CD14-positive monocyte (primary cell): ENCODE measurements at regions not wholly inside any gene's neighbourhood (a gene's known extent, or its start where the extent isn't known, plus 50 kb on each side); places are given as distances from the start of the nearest gene placed in this dataset.

Experiments used
- DNase-seq, 3 donors: peaks; one replicate each; pipeline ENCODE4 v3.0.0-alpha.2; 2011 to 2022
- H2AFZ ChIP-seq: 2 replicates; pipeline ENCODE4 v1.6.0; 2012; ENCODE audit warnings: mild to moderate bottlenecking, low read depth, low read length, inconsistent platforms; ENCODE audit not compliant: insufficient read depth, poor library complexity, severe bottlenecking
- H3K27ac ChIP-seq, 2 donors: 1 replicate in 1 of 2; 2 replicates in 1 of 2; pipeline ENCODE4 v1.5.1; 2012 to 2013; ENCODE audit warnings: low read length in 2 of 2, control low read depth in 1 of 2, inconsistent platforms in 1 of 2, low read depth in 1 of 2, mild to moderate bottlenecking in 1 of 2
- H3K27me3 ChIP-seq, 2 donors: one replicate each; pipeline versions ENCODE4 v1.6.0 to v1.6.1; 2011 to 2013; ENCODE audit warnings: low read length in 2 of 2; ENCODE audit not compliant: control insufficient read depth in 2 of 2, insufficient read depth in 2 of 2
- H3K36me3 ChIP-seq, 2 donors: replicated peaks in 1 of 2; 1 replicate in 1 of 2; 2 replicates in 1 of 2; pipeline versions ENCODE4 v1.5.1 to v1.6.1; 2012 to 2013; ENCODE audit warnings: low read length in 2 of 2, control low read depth in 1 of 2, inconsistent platforms in 1 of 2, mild to moderate bottlenecking in 1 of 2; ENCODE audit not compliant: insufficient read depth in 2 of 2, control insufficient read depth in 1 of 2
- H3K4me1 ChIP-seq, 2 donors: 1 replicate in 1 of 2; 2 replicates in 1 of 2; pipeline versions ENCODE4 v1.5.1 to v1.6.1; 2012 to 2013; ENCODE audit warnings: low read length in 2 of 2, control low read depth in 1 of 2, inconsistent platforms in 1 of 2, mild to moderate bottlenecking in 1 of 2, moderate library complexity in 1 of 2; ENCODE audit not compliant: insufficient read depth in 2 of 2, control insufficient read depth in 1 of 2
- H3K4me2 ChIP-seq: replicated peaks from 2 replicates; pipeline ENCODE3; 2012; ENCODE audit warnings: low read length, moderate library complexity, mild to moderate bottlenecking; ENCODE audit not compliant: poor library complexity, severe bottlenecking; ENCODE audit errors: extremely low read depth
- H3K4me3 ChIP-seq, 3 experiments: fragments of 200-600 bp in 1 of 3; sonication (generic) in 1 of 3; replicated peaks in 1 of 3; 1 replicate in 2 of 3; 2 replicates in 1 of 3; pipeline ENCODE4 v1.5.1; 2011 to 2013; ENCODE audit warnings: low read length in 3 of 3, mild to moderate bottlenecking in 3 of 3, control low read depth in 2 of 3, low read depth in 2 of 3, inconsistent platforms in 1 of 3, moderate library complexity in 1 of 3
- H3K79me2 ChIP-seq: 2 replicates; pipeline ENCODE4 v1.6.0; 2012; ENCODE audit warnings: mild to moderate bottlenecking, control low read depth, inconsistent platforms, low read length, moderate library complexity; ENCODE audit not compliant: insufficient read depth
- H3K9ac ChIP-seq: 2 replicates; pipeline ENCODE4 v1.6.0; 2017; ENCODE audit warnings: low read length, mild to moderate bottlenecking; ENCODE audit not compliant: insufficient read depth, poor library complexity, severe bottlenecking
- H3K9me3 ChIP-seq, 2 donors: replicated peaks in 1 of 2; 1 replicate in 1 of 2; 2 replicates in 1 of 2; pipeline versions ENCODE4 v1.5.1 to v1.6.1; 2012 to 2013; ENCODE audit warnings: low read length in 2 of 2, control low read depth in 1 of 2; ENCODE audit not compliant: control insufficient read depth in 1 of 2, insufficient read depth in 1 of 2
- H4K20me1 ChIP-seq: 2 replicates; pipeline ENCODE4 v1.6.0; 2012; ENCODE audit warnings: mild to moderate bottlenecking, low read length, control low read depth, moderate library complexity; ENCODE audit not compliant: insufficient read depth
- H3K27ac Mint-ChIP-seq, 7 donors: one replicate each; pipeline ENCODE4 v1.8.0; 2020; ENCODE audit warnings: mild to moderate bottlenecking in 7 of 7, mixed read lengths in 7 of 7, moderate library complexity in 6 of 7, inconsistent platforms in 2 of 7
- H3K27me3 Mint-ChIP-seq, 3 donors: one replicate each; pipeline ENCODE4 v1.8.0; 2021 to 2022; ENCODE audit warnings: low read depth in 3 of 3, mild to moderate bottlenecking in 3 of 3, mixed read lengths in 3 of 3, moderate library complexity in 3 of 3, inconsistent platforms in 1 of 3
- H3K36me3 Mint-ChIP-seq, 2 donors: one replicate each; pipeline ENCODE4 v1.8.0; 2020; ENCODE audit warnings: mixed read lengths in 2 of 2, inconsistent platforms in 1 of 2, mild to moderate bottlenecking in 1 of 2
- H3K4me1 Mint-ChIP-seq: one replicate; pipeline ENCODE4 v1.8.0; 2020; ENCODE audit warnings: mild to moderate bottlenecking, mixed read lengths
- H3K4me3 Mint-ChIP-seq, 2 donors: one replicate each; pipeline ENCODE4 v1.8.0; 2020; ENCODE audit warnings: mild to moderate bottlenecking in 2 of 2, mixed read lengths in 2 of 2, moderate library complexity in 1 of 2
- H3K9me3 Mint-ChIP-seq, 7 donors: one replicate each; pipeline ENCODE4 v1.8.0; 2020 to 2022; ENCODE audit warnings: mixed read lengths in 7 of 7, mild to moderate bottlenecking in 6 of 7, moderate library complexity in 6 of 7, inconsistent platforms in 2 of 7
- CTCF ChIP-seq: fragments of 200-600 bp; IDR thresholded peaks from one replicate; pipeline ENCODE4 v1.8.0; 2022; ENCODE audit warnings: antibody characterized with exemption, mild to moderate bottlenecking
- WGBS: methylation state at CpG from one replicate; pipeline ENCODE4 v1.1.5; 2013; ENCODE audit warnings: missing lambda C conversion rate; ENCODE audit not compliant: insufficient coverage; 5-methylcytosine and 5-hydroxymethylcytosine counted together
- intact Hi-C, 2 donors: fragments of 100-400 bp; cut with micrococcal nuclease; formaldehyde crosslinking; loops; one replicate each; pipeline versions ENCODE4 v1.15.0 to v1.15.1; 2023

- peaks cover 0 to 6% (median 1%) of the 10 kb centered on the region in 7 donors for H3K9me3 Mint-ChIP-seq
- no peak overlapping the region for H3K27ac ChIP-seq
- no CpG with 5 or more reads among the region's 1 CpG for WGBS
- no peak overlapping the region for H3K4me2 ChIP-seq
- H3K4me1 Mint-ChIP-seq = no peaks in the 10 kb centered on the region
- H3K4me3 Mint-ChIP-seq = no peak overlapping the region
- H3K79me2 ChIP-seq = no peaks in the 10 kb centered on the region
- H3K27me3 ChIP-seq = no peaks in the 10 kb centered on the region
- no peaks in the 10 kb centered on the region for H3K36me3 ChIP-seq
- no peak overlapping the region for H3K4me3 ChIP-seq
- no peaks in the 10 kb centered on the region for H3K9me3 ChIP-seq
- no peak overlapping the region for H3K27ac Mint-ChIP-seq
- no peaks in the 10 kb centered on the region for H4K20me1 ChIP-seq
- no peaks in the 10 kb centered on the region for H3K27me3 Mint-ChIP-seq
- no peaks in the 10 kb centered on the region for H3K4me1 ChIP-seq
- H2AFZ ChIP-seq = no peak overlapping the region
- no peaks in the 10 kb centered on the region for H3K36me3 Mint-ChIP-seq
- H3K9ac ChIP-seq = no peak overlapping the region
- DNase-seq = no peak
- intact Hi-C loops = no loop called here
- no peak for TF ChIP-seq CTCF
These were observed 200.4 kb downstream of the WNT5A start for GRCh38 chr3:55286693-55287092.

GRCh38 chr3:55285156-55285555 lies 201.9 kb downstream of the WNT5A start:
- no CpG with 5 or more reads among the region's 2 CpGs for WGBS
- H2AFZ ChIP-seq = no peak overlapping the region

More at GRCh38 chr3:55285156-55285555, 201.9 kb downstream of the WNT5A start:
- H3K9me3 ChIP-seq = no peaks in the 10 kb centered on the region
- peaks cover 0 to 6% (median under 1%) of the 10 kb centered on the region in 7 donors for H3K9me3 Mint-ChIP-seq
- TF ChIP-seq CTCF = no peak
- H3K27me3 ChIP-seq = no peaks in the 10 kb centered on the region
- no peaks in the 10 kb centered on the region for H3K36me3 ChIP-seq
- H4K20me1 ChIP-seq = no peaks in the 10 kb centered on the region
- intact Hi-C loops = no loop called here
- H3K27ac Mint-ChIP-seq = no peak overlapping the region
- no peaks in the 10 kb centered on the region for H3K79me2 ChIP-seq
- no peak for DNase-seq
- H3K36me3 Mint-ChIP-seq = no peaks in the 10 kb centered on the region
- no peaks in the 10 kb centered on the region for H3K4me1 Mint-ChIP-seq
- H3K4me3 ChIP-seq = no peak overlapping the region
- H3K4me1 ChIP-seq = no peaks in the 10 kb centered on the region
- H3K27ac ChIP-seq = no peak overlapping the region
- no peaks in the 10 kb centered on the region for H3K27me3 Mint-ChIP-seq
- H3K4me3 Mint-ChIP-seq = no peak overlapping the region
- H3K9ac ChIP-seq = no peak overlapping the region
- no peak overlapping the region for H3K4me2 ChIP-seq
